ENCODE measurements at regions not wholly inside any gene's neighbourhood (a gene's known extent, or its start where the extent isn't known, plus 50 kb on each side); places are given as distances from the start of the nearest gene placed in this dataset.

- no peak for DNase-seq
Observed at GRCh38 chr20:39954621-39955020, 734.4 kb downstream of the MAFB start.

- no peak for DNase-seq
Observed at GRCh38 chr20:39946931-39947330, 742.1 kb downstream of the MAFB start.

- no peak for DNase-seq
Observed at GRCh38 chr20:39946053-39946810, 742.8 kb downstream of the MAFB start.

- DNase-seq, result no peak
Observed at GRCh38 chr20:39944861-39945260, 744.2 kb downstream of the MAFB start.

- no peak for DNase-seq
Observed at GRCh38 chr20:39943336-39943735, 745.7 kb downstream of the MAFB start.

GRCh38 chr20:39941245-39941644 is 747.8 kb downstream of the MAFB start:
- no peak for DNase-seq

- DNase-seq, result no peak
Observed at GRCh38 chr20:39939241-39939865, 749.7 kb downstream of the MAFB start.

- no peak for DNase-seq
Observed at GRCh38 chr20:39936401-39936800, 752.6 kb downstream of the MAFB start.

- no peak for DNase-seq
Observed at GRCh38 chr20:39935901-39936300, 753.1 kb downstream of the MAFB start.

GRCh38 chr20:39916236-39916765 is 772.7 kb downstream of the MAFB start:
- DNase-seq, result no peak

- no peak for DNase-seq
Observed at GRCh38 chr20:39913274-39913673, 775.8 kb downstream of the MAFB start.

GRCh38 chr20:39911497-39911896 is 777.5 kb downstream of the MAFB start:
- DNase-seq, result no peak

GRCh38 chr20:39910536-39910935 is 778.5 kb downstream of the MAFB start:
- DNase-seq, result no peak

GRCh38 chr20:39909447-39909846 is 779.6 kb downstream of the MAFB start:
- DNase-seq, result no peak

- no peak for DNase-seq
Observed at GRCh38 chr20:39904476-39905112, 784.4 kb downstream of the MAFB start.

- DNase-seq, result no peak
Observed at GRCh38 chr20:39903806-39904465, 785.1 kb downstream of the MAFB start.

GRCh38 chr20:39899881-39900280 is 789.2 kb downstream of the MAFB start:
- DNase-seq, result no peak

- DNase-seq, result no peak
Observed at GRCh38 chr20:39898467-39898852, 790.6 kb downstream of the MAFB start.

- DNase-seq, result no peak
Observed at GRCh38 chr20:39897781-39898466, 791.1 kb downstream of the MAFB start.

- DNase-seq, result no peak
Observed at GRCh38 chr20:39897058-39897457, 792.0 kb downstream of the MAFB start.

- no peak for DNase-seq
Observed at GRCh38 chr20:39894067-39894466, 795.0 kb downstream of the MAFB start.

- no peak for DNase-seq
Observed at GRCh38 chr20:39893003-39893685, 795.9 kb downstream of the MAFB start.

All from stimulated activated CD4-positive, alpha-beta T cell treated with anti-CD3 and anti-CD28 coated beads, Interleukin-4, amount 100 ng/mL, for 24 hours (primary cell).